Neural cell (in vitro differentiated cells): ENCODE measurements at regions not wholly inside any gene's neighbourhood (a gene's known extent, or its start where the extent isn't known, plus 50 kb on each side); places are given as distances from the start of the nearest gene placed in this dataset.

Experiments used
- CTCF ChIP-seq: fragments of 450-650 bp; IDR thresholded peaks from 2 replicates; pipeline ENCODE4 v1.5.1; 2014; ENCODE audit warnings: antibody characterized with exemption, mild to moderate bottlenecking, moderate library complexity; ENCODE audit not compliant: poor library complexity, severe bottlenecking
- EZH2 ChIP-seq: fragments of 200-600, 300-800 bp; shearing (Covaris generic), sonication (generic); IDR thresholded peaks from 2 replicates; pipeline ENCODE4 v1.6.1; 2014; ENCODE audit warnings: antibody characterized with exemption, low read length, borderline replicate concordance, mild to moderate bottlenecking; ENCODE audit not compliant: insufficient read depth, poor library complexity, severe bottlenecking
- POLR2AphosphoS5 ChIP-seq: IDR thresholded peaks from 2 replicates; pipeline ENCODE4 v1.6.1; 2012

- TF ChIP-seq CTCF (no peak), POLR2AphosphoS5 (no peak), EZH2 (no peak)
Measured at GRCh38 chr13:24931450-24932251, 164.3 kb upstream of the PABPC3 start.
